GM21390 (cell line): ENCODE measurements at regions not wholly inside any gene's neighbourhood (a gene's known extent, or its start where the extent isn't known, plus 50 kb on each side); places are given as distances from the start of the nearest gene placed in this dataset.
A peak's percentile ranks its signal among the peaks of the same experiment; 100 is the strongest.

ENCODE experiments used
- ATAC-seq: cut with Tn5 transposase; IDR thresholded peaks from one replicate; pipeline ENCODE4 v1.9.1; 2021; ENCODE audit not compliant: unreplicated experiment

GRCh38 chr3:156620901-156621300 lies 53.5 kb upstream of the TIPARP start:
- ATAC-seq = no peak

- ATAC-seq = no peak
Observed at GRCh38 chr3:156620260-156620659, 54.1 kb upstream of the TIPARP start.

GRCh38 chr3:156619376-156619775 lies 55.0 kb upstream of the TIPARP start:
- no peak for ATAC-seq

- no peak for ATAC-seq
Observed at GRCh38 chr3:156617781-156618180, 56.6 kb upstream of the TIPARP start.

GRCh38 chr3:156617145-156617544 lies 57.2 kb upstream of the TIPARP start:
- ATAC-seq = no peak

- ATAC-seq = no peak
Observed at GRCh38 chr3:156615592-156616173, 58.7 kb upstream of the TIPARP start.

GRCh38 chr3:156614642-156615511 lies 59.5 kb upstream of the TIPARP start:
- peak; percentile 59 for ATAC-seq

- no peak for ATAC-seq
Observed at GRCh38 chr3:156612903-156613302, 58.0 kb upstream of the SSR3 start.

GRCh38 chr3:156611870-156612494 lies 57.1 kb upstream of the SSR3 start:
- ATAC-seq = no peak

GRCh38 chr3:156610154-156610553 lies 55.2 kb upstream of the SSR3 start:
- ATAC-seq = no peak

GRCh38 chr3:156609546-156609945 lies 54.6 kb upstream of the SSR3 start:
- ATAC-seq = no peak

GRCh38 chr3:156608601-156609514 lies 53.9 kb upstream of the SSR3 start:
- no peak for ATAC-seq

GRCh38 chr3:156606729-156607128 lies 51.8 kb upstream of the SSR3 start:
- peak; percentile 53 for ATAC-seq

GRCh38 chr3:156605686-156606605 lies 51.0 kb upstream of the SSR3 start:
- ATAC-seq = no peak

GRCh38 chr3:156604642-156605144 lies 49.8 kb upstream of the SSR3 start:
- no peak for ATAC-seq
